ENCODE measurements at regions not wholly inside any gene's neighbourhood (a gene's known extent, or its start where the extent isn't known, plus 50 kb on each side); places are given as distances from the start of the nearest gene placed in this dataset.

- H3K27ac ChIP-seq = no peak overlapping the region
- no peaks in the 10 kb centered on the region for H3K9me3 ChIP-seq
- TF ChIP-seq EP300 (IDR thresholded peaks at IDR 0.05) (no peak), CTCF (IDR thresholded peaks at IDR 0.05) (no peak), POLR2A (IDR thresholded peaks at IDR 0.05) (no peak)
- WGBS, 3 donors = 87 to 91% (median 89%) methylated on average over 3 of the region's 3 CpGs
- H3K4me3 ChIP-seq = no peak overlapping the region
- H3K4me1 ChIP-seq (ENCODE audit: insufficient read depth) = no peaks in the 10 kb centered on the region
- H3K27me3 ChIP-seq = no peaks in the 10 kb centered on the region
- no peaks in the 10 kb centered on the region for H3K36me3 ChIP-seq
- DNase-seq = no peak
- intact Hi-C loops (cut with DNase I) = no loop called here
Observed at GRCh38 chr3:168998792-168999191, 664.7 kb downstream of the MECOM start.

GRCh38 chr3:168997488-168997887 is 666.0 kb downstream of the MECOM start:
- TF ChIP-seq EP300 (IDR thresholded peaks at IDR 0.05) (no peak), CTCF (IDR thresholded peaks at IDR 0.05) (no peak), POLR2A (IDR thresholded peaks at IDR 0.05) (no peak)
- DNase-seq = no peak
- Histone ChIP-seq H3K4me3 (no peak overlapping the region), H3K27ac (no peak overlapping the region), H3K4me1 (ENCODE audit: insufficient read depth) (no peaks in the 10 kb centered on the region), H3K27me3 (no peaks in the 10 kb centered on the region), H3K36me3 (no peaks in the 10 kb centered on the region), H3K9me3 (no peaks in the 10 kb centered on the region)
- intact Hi-C loops (cut with DNase I) = no loop called here

GRCh38 chr3:168996622-168997021 is 666.9 kb downstream of the MECOM start:
- no peak overlapping the region for H3K4me3 ChIP-seq
- no peak for DNase-seq
- no peaks in the 10 kb centered on the region for H3K9me3 ChIP-seq
- H3K27me3 ChIP-seq = no peaks in the 10 kb centered on the region
- H3K36me3 ChIP-seq = no peaks in the 10 kb centered on the region
- H3K4me1 ChIP-seq (ENCODE audit: insufficient read depth) = no peaks in the 10 kb centered on the region
- TF ChIP-seq POLR2A (IDR thresholded peaks at IDR 0.05) (no peak), CTCF (IDR thresholded peaks at IDR 0.05) (no peak), EP300 (IDR thresholded peaks at IDR 0.05) (no peak)
- whole genome bisulfite sequencing, 3 donors = 82 to 89% (median 86%) methylated on average over 3 of the region's 3 CpGs
- intact Hi-C loops (cut with DNase I) = no loop called here
- H3K27ac ChIP-seq = no peak overlapping the region

GRCh38 chr3:168995129-168995528 is 668.4 kb downstream of the MECOM start:
- no peak overlapping the region for H3K4me3 ChIP-seq
- DNase-seq = no peak
- H3K27me3 ChIP-seq = no peaks in the 10 kb centered on the region
- 89 to 95% (median 92%) methylated on average over 6 of the region's 6 CpGs for WGBS, 3 donors
- H3K36me3 ChIP-seq = no peaks in the 10 kb centered on the region
- H3K9me3 ChIP-seq = no peaks in the 10 kb centered on the region
- TF ChIP-seq EP300 (IDR thresholded peaks at IDR 0.05) = no peak
- intact Hi-C loops (cut with DNase I) = no loop called here
- no peaks in the 10 kb centered on the region for H3K4me1 ChIP-seq (ENCODE audit: insufficient read depth)
- H3K27ac ChIP-seq = no peak overlapping the region

- intact Hi-C loops (cut with DNase I) = no loop called here
- Histone ChIP-seq H3K27ac (no peak overlapping the region), H3K27me3 (no peaks in the 10 kb centered on the region), H3K36me3 (no peaks in the 10 kb centered on the region), H3K4me1 (ENCODE audit: insufficient read depth) (no peaks in the 10 kb centered on the region), H3K9me3 (no peaks in the 10 kb centered on the region), H3K4me3 (no peak overlapping the region)
- DNase-seq = no peak
- TF ChIP-seq EP300 (IDR thresholded peaks at IDR 0.05) (no peak), CTCF (IDR thresholded peaks at IDR 0.05) (no peak), POLR2A (IDR thresholded peaks at IDR 0.05) (no peak)
Observed at GRCh38 chr3:168991803-168992202, 671.7 kb downstream of the MECOM start.

All from ovary (tissue), 7 donors.